ENCODE measurements at regions not wholly inside any gene's neighbourhood (a gene's known extent, or its start where the extent isn't known, plus 50 kb on each side); places are given as distances from the start of the nearest gene placed in this dataset.

DNA sequence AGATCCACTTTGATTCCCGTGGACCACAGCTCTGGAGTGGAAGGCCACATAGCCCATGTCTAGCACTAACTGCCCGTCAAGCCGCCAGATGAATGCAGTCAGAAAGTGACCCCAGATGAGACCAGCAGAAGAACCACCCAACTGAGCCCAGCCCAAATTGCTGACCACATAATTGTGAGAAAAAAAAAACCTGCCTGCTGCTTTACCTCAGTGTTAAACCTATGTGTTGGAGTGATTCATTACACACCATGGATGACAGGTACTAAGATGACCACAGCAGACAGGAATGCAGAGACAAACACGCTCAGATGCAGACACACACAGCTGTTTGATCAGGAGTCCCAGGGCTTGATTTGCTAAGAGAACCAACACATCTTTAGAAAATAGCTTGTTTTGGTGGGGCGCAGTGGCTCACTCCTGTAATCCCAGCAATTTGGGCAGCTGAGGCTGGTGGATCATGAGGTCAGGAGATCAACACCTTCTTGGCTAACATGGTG, 168.1 kb upstream of the PPP2R2D start:
- FAIRE-seq (no peak), DNase-seq (ENCODE audit: low read depth in 1 of 2, low spot score in 1 of 2) (no peak), ATAC-seq (no peak)
- CTCF ChIA-PET = interaction anchor here (1.1 kb wide), 1 partner anchor 55 kb away, joined by 3 read pairs; no protein-coding TSS in a partner anchor
- TF ChIP-seq POLR2A (IDR thresholded peaks at IDR 0.05; ENCODE audit: low read length) (no peak), NPAS2 (CRISPR knock-in tag; IDR thresholded peaks at IDR 0.05; ENCODE audit: borderline replicate concordance) (no peak), ZC3H11A (IDR thresholded peaks at IDR 0.05) (no peak)
- Histone ChIP-seq H3K4me2 (no peak overlapping the region), H3K4me3 (no peak overlapping the region), H3K9me3 (peaks cover 5% of the 10 kb centered on the region; the same call in 2 of the 3 replicates), H3K4me1 (peaks cover 13% of the 10 kb centered on the region; the same call in 1 of the 3 replicates), H3K27ac (no peak overlapping the region)
- WGBS (ENCODE audit: missing lambda C conversion rate) = 20% methylated on average over 4 of the region's 5 CpGs
- POLR2A ChIA-PET = no interaction called here

DNA sequence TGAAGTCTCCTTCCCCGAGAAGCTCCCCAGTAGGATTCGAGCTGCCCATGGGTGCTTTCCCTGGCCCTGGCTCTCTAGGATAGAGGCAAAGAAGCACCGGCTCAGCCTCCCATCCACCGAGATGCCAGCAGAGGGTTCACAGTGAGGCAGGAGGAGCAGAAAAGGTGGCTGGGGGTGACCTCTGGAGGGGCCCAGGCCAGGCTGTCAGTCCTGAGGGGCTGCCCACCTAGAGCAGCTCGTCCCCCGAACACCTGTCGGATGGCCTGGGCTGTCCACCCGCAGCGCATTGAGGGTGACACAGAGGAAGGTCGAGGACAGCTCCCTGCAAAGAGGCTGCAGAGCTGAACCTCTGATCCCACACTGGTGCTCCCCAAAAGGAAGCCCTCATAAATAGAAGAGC, 167.2 kb upstream of the PPP2R2D start:
- ChIA-PET CTCF (interaction anchor here (1.1 kb wide), 1 partner anchor 54 kb away, joined by 3 read pairs; no protein-coding TSS in a partner anchor), POLR2A (no interaction called here)
- Histone ChIP-seq H3K27ac (no peak overlapping the region), H3K4me3 (no peak overlapping the region), H3K4me2 (no peak overlapping the region), H3K4me1 (peaks cover 13% of the 10 kb centered on the region; the same call in 1 of the 3 replicates), H3K9me3 (peaks cover 5% of the 10 kb centered on the region; the same call in 2 of the 3 replicates)
- no peak for FAIRE-seq
- ATAC-seq = no peak
- TF ChIP-seq PBX3 (IDR thresholded peaks at IDR 0.05) = no peak
- DNase-seq (ENCODE audit: low read depth in 1 of 2, low spot score in 1 of 2) = no peak
- 43% methylated on average over 10 of the region's 10 CpGs for WGBS (ENCODE audit: missing lambda C conversion rate)

DNA sequence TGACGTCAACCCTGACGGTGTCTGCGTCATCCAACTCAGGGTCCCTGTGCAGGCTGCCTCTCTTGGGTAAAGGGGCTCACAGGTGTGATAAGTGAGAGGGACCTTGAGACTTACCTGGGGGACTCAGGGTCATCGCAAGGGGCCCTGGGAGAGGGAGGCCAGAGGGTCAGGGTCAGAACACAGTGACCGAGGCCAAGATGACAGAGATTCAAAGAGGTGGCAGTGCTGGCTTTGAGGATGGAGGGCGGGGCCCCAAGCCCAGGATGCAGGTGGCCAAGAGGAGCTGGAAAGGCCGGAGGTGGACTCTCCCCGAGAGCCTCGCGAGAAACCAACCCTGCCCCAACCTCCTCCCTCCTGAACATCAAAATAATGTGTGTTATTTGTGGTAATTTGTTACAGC, 165.2 kb upstream of the PPP2R2D start:
- CTCF ChIA-PET = no interaction called here
- WGBS (ENCODE audit: missing lambda C conversion rate) = 33% methylated on average over 10 of the region's 10 CpGs
- no peak for ATAC-seq

DNA sequence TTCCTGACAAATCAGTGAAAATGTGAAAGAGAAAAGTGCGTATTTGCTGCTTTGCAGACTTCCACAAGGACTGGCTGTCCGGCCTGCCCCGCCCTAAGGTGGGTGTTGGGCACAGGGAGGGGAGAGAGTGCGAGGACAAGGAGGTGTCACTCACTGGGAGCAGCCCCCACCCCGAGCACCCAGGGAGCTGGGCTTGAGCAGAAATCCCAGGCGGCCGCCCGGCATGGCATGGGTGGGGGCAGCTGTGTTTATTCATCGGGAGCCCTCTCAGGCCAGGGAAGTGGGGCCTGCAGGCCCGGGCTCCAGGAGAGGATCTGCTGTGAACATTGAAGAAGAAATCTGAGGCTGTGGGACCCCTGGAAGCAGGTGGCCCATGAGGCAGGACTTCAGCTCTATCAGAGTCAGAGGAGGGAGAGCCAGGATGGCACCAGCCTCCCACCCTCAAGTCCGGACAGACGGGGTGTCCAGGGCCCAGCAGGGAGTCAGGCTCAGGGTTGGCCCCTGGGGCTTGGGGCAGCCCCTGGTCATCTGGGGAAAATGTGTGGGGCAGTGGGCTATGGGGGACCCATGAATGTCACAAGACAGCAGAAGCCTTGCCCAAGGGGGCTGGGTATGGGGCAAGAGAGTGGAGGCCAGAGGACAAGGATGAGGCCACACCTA, 164.4 kb upstream of the PPP2R2D start:
- H3K4me3 ChIP-seq = no peak overlapping the region
- FAIRE-seq (no peak), DNase-seq (ENCODE audit: low read depth in 1 of 2, low spot score in 1 of 2) (no peak), ATAC-seq (no peak)
- H3K4me1 ChIP-seq = no peaks in the 10 kb centered on the region
- no peak overlapping the region for H3K27ac ChIP-seq
- ChIA-PET POLR2A (no interaction called here), CTCF (no interaction called here)
- 69% methylated on average over 12 of the region's 12 CpGs for WGBS (ENCODE audit: missing lambda C conversion rate)
- H3K4me2 ChIP-seq = no peak overlapping the region
- TF ChIP-seq, protein P1, sequence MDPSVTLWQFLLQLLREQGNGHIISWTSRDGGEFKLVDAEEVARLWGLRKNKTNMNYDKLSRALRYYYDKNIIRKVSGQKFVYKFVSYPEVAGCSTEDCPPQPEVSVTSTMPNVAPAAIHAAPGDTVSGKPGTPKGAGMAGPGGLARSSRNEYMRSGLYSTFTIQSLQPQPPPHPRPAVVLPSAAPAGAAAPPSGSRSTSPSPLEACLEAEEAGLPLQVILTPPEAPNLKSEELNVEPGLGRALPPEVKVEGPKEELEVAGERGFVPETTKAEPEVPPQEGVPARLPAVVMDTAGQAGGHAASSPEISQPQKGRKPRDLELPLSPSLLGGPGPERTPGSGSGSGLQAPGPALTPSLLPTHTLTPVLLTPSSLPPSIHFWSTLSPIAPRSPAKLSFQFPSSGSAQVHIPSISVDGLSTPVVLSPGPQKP (IDR thresholded peaks at IDR 0.05; ENCODE audit: low read depth, low read length) = no peak
- no peak for TF ChIP-seq RAD21 (conservative IDR thresholded peaks at IDR 0.05 in 1 of 2, IDR thresholded peaks at IDR 0.05 in 1 of 2)
- TF ChIP-seq HDAC2 (IDR thresholded peaks at IDR 0.05) = no peak
- TF ChIP-seq SREBF2 (IDR thresholded peaks at IDR 0.05) = no peak
- no peak for TF ChIP-seq ZNF302 (CRISPR knock-in tag; IDR thresholded peaks at IDR 0.05)
- no peak for TF ChIP-seq GATA3 (IDR thresholded peaks at IDR 0.05; ENCODE audit: borderline replicate concordance)
- no peak for TF ChIP-seq MAFK (IDR thresholded peaks at IDR 0.05; ENCODE audit: partially characterized antibody)
- no peak for TF ChIP-seq CHD2 (IDR thresholded peaks at IDR 0.05; ENCODE audit: low read length, partially characterized antibody)
- TF ChIP-seq HOXA7 (CRISPR knock-in tag; IDR thresholded peaks at IDR 0.05) = no peak
- TF ChIP-seq NFE2L2 (conservative IDR thresholded peaks at IDR 0.05; ENCODE audit: low read length) = no peak
- no peak for TF ChIP-seq RCOR1 (IDR thresholded peaks at IDR 0.05; ENCODE audit: low read depth, low read length)
- no peak for TF ChIP-seq TP53 (CRISPR knock-in tag; IDR thresholded peaks at IDR 0.05)
- TF ChIP-seq EP300 (IDR thresholded peaks at IDR 0.05) = no peak
- no peak for TF ChIP-seq ESRRA (IDR thresholded peaks at IDR 0.05; ENCODE audit: borderline replicate concordance, low read length)
- TF ChIP-seq PHF8 (IDR thresholded peaks at IDR 0.05; ENCODE audit: borderline replicate concordance, low read depth) = no peak
- TF ChIP-seq MYC (IDR thresholded peaks at IDR 0.05; ENCODE audit: borderline replicate concordance, low read length) = no peak
- peaks cover 5% of the 10 kb centered on the region; the same call in 2 of the 3 replicates for H3K9me3 ChIP-seq

More for the DNA sequence above, 165.2 kb upstream of the PPP2R2D start:
- TF ChIP-seq TFCP2L1 (CRISPR knock-in tag; IDR thresholded peaks at IDR 0.05) (no peak), CBX8 (IDR thresholded peaks at IDR 0.05) (no peak)
- Histone ChIP-seq H3K4me2 (no peak overlapping the region), H3K4me3 (no peak overlapping the region), H3K27ac (no peak overlapping the region), H3K4me1 (no peaks in the 10 kb centered on the region), H3K9me3 (peaks cover 5% of the 10 kb centered on the region; the same call in 2 of the 3 replicates)
- DNase-seq (ENCODE audit: low read depth in 1 of 2, low spot score in 1 of 2) = no peak
- POLR2A ChIA-PET = no interaction called here
- FAIRE-seq = no peak
